ENCODE measurements at regions not wholly inside any gene's neighbourhood (a gene's known extent, or its start where the extent isn't known, plus 50 kb on each side); places are given as distances from the start of the nearest gene placed in this dataset.

DNA sequence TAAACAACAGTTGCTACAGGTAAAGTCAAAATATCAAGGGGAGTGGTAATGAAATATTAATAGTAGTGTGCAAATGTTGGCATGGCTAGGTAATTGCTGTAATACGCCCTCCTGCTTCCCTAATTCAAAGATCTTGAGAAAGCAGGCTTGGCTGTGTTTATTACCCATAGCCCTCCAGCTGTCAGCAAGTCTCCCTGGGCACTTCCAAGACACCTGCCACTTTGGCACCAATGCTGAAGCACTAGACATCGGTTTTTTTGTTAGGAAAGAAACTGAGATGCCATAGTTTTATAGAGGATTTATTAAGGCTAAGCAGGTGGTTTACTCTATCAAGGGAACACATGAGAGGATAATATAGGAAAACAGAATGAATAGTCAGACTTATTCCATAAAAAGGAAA is 64.4 kb downstream of the P2RY1 start:
- no peak for ATAC-seq
- TF ChIP-seq TOX (CRISPR knock-in tag; IDR thresholded peaks at IDR 0.05; ENCODE audit: borderline replicate concordance) = no peak
- TF ChIP-seq ZFP30 (CRISPR knock-in tag; IDR thresholded peaks at IDR 0.05) = no peak
- TF ChIP-seq PPARA (CRISPR knock-in tag; IDR thresholded peaks at IDR 0.05; ENCODE audit: borderline replicate concordance) = no peak
- TF ChIP-seq, protein P1, sequence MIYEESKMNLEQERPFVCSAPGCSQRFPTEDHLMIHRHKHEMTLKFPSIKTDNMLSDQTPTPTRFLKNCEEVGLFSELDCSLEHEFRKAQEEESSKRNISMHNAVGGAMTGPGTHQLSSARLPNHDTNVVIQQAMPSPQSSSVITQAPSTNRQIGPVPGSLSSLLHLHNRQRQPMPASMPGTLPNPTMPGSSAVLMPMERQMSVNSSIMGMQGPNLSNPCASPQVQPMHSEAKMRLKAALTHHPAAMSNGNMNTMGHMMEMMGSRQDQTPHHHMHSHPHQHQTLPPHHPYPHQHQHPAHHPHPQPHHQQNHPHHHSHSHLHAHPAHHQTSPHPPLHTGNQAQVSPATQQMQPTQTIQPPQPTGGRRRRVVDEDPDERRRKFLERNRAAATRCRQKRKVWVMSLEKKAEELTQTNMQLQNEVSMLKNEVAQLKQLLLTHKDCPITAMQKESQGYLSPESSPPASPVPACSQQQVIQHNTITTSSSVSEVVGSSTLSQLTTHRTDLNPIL (CRISPR knock-in tag; IDR thresholded peaks at IDR 0.05; ENCODE audit: low read depth) = no peak

DNA sequence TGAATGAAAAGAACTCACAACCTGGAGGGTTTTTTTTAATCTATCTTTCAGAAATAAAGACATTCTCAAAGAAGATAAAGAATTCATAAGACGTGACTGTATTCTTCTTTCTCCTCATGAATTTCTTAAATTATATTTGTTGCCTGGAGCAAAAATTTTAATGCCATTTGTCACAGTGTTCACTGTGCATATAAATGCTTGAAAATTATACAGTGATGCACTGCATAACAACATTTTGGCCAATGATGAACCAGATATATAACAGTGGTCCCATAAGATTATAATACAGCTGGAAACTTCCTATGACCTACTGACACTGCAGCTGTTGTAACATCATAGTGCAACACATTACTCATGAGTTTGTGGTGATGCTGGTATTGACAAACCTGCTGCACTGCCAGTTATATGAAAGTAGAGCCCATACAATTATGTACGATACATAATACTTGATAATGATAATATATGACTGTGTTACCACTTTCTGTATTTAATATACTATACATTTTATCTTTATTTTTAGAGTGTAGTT is 67.3 kb downstream of the P2RY1 start:
- TF ChIP-seq, protein P2, sequence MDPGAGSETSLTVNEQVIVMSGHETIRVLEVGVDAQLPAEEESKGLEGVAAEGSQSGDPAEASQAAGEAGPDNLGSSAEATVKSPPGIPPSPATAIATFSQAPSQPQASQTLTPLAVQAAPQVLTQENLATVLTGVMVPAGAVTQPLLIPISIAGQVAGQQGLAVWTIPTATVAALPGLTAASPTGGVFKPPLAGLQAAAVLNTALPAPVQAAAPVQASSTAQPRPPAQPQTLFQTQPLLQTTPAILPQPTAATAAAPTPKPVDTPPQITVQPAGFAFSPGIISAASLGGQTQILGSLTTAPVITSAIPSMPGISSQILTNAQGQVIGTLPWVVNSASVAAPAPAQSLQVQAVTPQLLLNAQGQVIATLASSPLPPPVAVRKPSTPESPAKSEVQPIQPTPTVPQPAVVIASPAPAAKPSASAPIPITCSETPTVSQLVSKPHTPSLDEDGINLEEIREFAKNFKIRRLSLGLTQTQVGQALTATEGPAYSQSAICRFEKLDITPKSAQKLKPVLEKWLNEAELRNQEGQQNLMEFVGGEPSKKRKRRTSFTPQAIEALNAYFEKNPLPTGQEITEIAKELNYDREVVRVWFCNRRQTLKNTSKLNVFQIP (CRISPR knock-in tag; IDR thresholded peaks at IDR 0.05; ENCODE audit: borderline replicate concordance, low read depth) = no peak
- TF ChIP-seq RARB (CRISPR knock-in tag; IDR thresholded peaks at IDR 0.05) (no peak), ZNF8 (CRISPR knock-in tag; IDR thresholded peaks at IDR 0.05) (no peak), CSDC2 (CRISPR knock-in tag; IDR thresholded peaks at IDR 0.05) (no peak), ZC3H10 (CRISPR knock-in tag; IDR thresholded peaks at IDR 0.05) (no peak), ESRRG (CRISPR knock-in tag; IDR thresholded peaks at IDR 0.05) (no peak), ZNF70 (CRISPR knock-in tag; IDR thresholded peaks at IDR 0.05) (no peak), TCF4 (CRISPR knock-in tag; IDR thresholded peaks at IDR 0.05; ENCODE audit: borderline replicate concordance) (no peak)
- TF ChIP-seq, protein P3, sequence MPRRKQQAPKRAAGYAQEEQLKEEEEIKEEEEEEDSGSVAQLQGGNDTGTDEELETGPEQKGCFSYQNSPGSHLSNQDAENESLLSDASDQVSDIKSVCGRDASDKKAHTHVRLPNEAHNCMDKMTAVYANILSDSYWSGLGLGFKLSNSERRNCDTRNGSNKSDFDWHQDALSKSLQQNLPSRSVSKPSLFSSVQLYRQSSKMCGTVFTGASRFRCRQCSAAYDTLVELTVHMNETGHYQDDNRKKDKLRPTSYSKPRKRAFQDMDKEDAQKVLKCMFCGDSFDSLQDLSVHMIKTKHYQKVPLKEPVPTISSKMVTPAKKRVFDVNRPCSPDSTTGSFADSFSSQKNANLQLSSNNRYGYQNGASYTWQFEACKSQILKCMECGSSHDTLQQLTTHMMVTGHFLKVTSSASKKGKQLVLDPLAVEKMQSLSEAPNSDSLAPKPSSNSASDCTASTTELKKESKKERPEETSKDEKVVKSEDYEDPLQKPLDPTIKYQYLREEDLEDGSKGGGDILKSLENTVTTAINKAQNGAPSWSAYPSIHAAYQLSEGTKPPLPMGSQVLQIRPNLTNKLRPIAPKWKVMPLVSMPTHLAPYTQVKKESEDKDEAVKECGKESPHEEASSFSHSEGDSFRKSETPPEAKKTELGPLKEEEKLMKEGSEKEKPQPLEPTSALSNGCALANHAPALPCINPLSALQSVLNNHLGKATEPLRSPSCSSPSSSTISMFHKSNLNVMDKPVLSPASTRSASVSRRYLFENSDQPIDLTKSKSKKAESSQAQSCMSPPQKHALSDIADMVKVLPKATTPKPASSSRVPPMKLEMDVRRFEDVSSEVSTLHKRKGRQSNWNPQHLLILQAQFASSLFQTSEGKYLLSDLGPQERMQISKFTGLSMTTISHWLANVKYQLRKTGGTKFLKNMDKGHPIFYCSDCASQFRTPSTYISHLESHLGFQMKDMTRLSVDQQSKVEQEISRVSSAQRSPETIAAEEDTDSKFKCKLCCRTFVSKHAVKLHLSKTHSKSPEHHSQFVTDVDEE (CRISPR knock-in tag; IDR thresholded peaks at IDR 0.05) = no peak
- no peak for ATAC-seq

DNA sequence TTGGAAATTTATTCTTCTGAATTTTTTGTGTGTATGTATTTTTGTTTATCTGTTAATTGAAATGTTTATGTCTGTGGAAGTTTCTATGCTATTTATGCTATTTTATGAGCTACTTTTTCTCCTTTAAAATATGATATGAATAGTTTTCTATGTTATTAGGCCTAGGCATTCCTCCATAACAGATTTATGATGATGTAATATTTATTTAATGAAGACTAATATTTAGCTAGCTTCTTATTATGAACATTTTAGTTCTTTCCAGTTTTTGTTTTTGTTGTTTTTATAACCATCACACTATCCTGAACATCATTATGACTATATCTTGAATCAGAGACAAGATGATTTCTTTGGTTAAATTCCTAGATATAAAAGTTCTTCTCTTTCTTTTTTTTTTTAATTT is 70.7 kb downstream of the P2RY1 start:
- TF ChIP-seq ZNF8 (CRISPR knock-in tag; IDR thresholded peaks at IDR 0.05) = no peak
- TF ChIP-seq PPARA (CRISPR knock-in tag; IDR thresholded peaks at IDR 0.05; ENCODE audit: borderline replicate concordance) = no peak
- no peak for ATAC-seq

DNA sequence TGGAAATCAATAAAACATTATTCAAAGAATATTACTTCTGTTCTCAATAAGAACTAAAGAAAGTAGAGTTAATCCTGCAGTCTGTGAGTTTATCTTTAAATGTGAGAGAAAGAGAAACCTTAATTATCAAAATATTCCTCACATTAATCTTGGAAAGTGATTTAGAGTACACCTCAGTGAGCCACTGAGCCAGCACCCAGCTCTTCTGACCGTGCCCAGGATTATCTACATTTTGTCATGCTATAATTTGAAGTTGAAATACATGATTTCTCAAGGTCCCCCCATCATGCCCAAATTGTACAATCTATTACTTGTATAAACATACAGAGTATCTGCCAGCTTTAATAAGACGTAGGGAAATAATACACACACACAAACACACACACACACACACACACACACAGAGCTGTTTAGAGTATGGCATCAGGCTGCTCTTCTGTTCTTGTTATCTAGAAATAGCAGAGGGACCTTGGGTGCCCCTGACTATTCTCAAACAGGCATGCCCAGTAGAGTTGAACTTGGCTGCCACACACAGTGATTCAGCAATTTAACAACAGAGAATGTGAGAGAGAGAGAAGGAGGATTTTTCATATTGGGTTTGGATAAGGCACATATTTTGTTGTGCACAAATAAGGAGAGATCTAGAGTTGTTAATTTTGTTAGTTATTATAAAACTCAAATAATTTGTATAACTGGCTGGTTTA is 74.4 kb downstream of the P2RY1 start:
- ATAC-seq = no peak
- no peak for TF ChIP-seq ZFP30 (CRISPR knock-in tag; IDR thresholded peaks at IDR 0.05)

DNA sequence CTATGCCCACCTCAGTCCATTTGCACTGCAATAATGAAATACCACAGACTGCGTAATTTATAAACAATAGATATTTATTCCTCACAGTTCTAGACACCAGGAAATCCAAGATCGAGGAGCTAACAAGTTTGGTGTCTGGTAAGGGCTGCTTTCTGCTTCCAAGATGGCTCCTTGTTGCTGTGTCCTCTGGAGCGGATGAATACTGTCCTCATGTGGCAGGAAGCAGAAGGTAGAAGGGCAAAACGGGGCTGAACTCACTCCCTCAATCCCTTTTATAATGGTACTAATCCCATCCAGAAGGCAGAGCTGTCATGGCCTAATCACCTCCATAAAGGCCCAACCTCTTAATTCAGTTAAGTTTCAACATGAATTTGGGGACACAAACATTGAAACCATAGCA is 75.3 kb downstream of the P2RY1 start:
- ATAC-seq = peak; percentile 42; the same call in 2 of the 3 replicates
- TF ChIP-seq ARNTL (CRISPR knock-in tag; IDR thresholded peaks at IDR 0.05; ENCODE audit: borderline replicate concordance, low read depth) (no peak), ZC3H10 (CRISPR knock-in tag; IDR thresholded peaks at IDR 0.05) (no peak), ZNF565 (CRISPR knock-in tag; conservative IDR thresholded peaks at IDR 0.05; ENCODE audit: low read depth) (no peak), CSDC2 (CRISPR knock-in tag; IDR thresholded peaks at IDR 0.05) (no peak), ISL1 (CRISPR knock-in tag; IDR thresholded peaks at IDR 0.05) (no peak), ZNF8 (CRISPR knock-in tag; IDR thresholded peaks at IDR 0.05) (no peak), ZFP3 (CRISPR knock-in tag; IDR thresholded peaks at IDR 0.05) (no peak), ZNF70 (CRISPR knock-in tag; IDR thresholded peaks at IDR 0.05) (no peak), SNAI2 (CRISPR knock-in tag; IDR thresholded peaks at IDR 0.05) (no peak), ZFP30 (CRISPR knock-in tag; IDR thresholded peaks at IDR 0.05) (no peak), BACH2 (CRISPR knock-in tag; IDR thresholded peaks at IDR 0.05; ENCODE audit: borderline replicate concordance) (no peak), TCF4 (CRISPR knock-in tag; IDR thresholded peaks at IDR 0.05; ENCODE audit: borderline replicate concordance) (no peak), ESRRG (CRISPR knock-in tag; IDR thresholded peaks at IDR 0.05) (no peak)
- TF ChIP-seq, protein P2 (CRISPR knock-in tag; IDR thresholded peaks at IDR 0.05; ENCODE audit: borderline replicate concordance, low read depth) = no peak
